Sigmoid colon (tissue), 4 donors: ENCODE measurements at regions not wholly inside any gene's neighbourhood (a gene's known extent, or its start where the extent isn't known, plus 50 kb on each side); places are given as distances from the start of the nearest gene placed in this dataset.

ENCODE experiments used
- CTCF ChIP-seq, 4 experiments: fragments of 450-650 bp in 3 of 4; fragments of 200-600 bp in 1 of 4; IDR thresholded peaks; one replicate each; pipeline ENCODE4 v1.5.1; 2016 to 2019; ENCODE audit warnings: antibody characterized with exemption in 4 of 4, mild to moderate bottlenecking in 3 of 4, moderate library complexity in 2 of 4
- EP300 ChIP-seq, 4 donors: sonication (generic); formaldehyde crosslinking; IDR thresholded peaks; one replicate each; pipeline ENCODE4 v1.6.1; 2017; ENCODE audit warnings: antibody characterized with exemption in 4 of 4

- TF ChIP-seq CTCF (IDR thresholded peaks at IDR 0.05) (no peak), EP300 (IDR thresholded peaks at IDR 0.05) (no peak)
Measured at GRCh38 chr3:94431876-94432570, 369.2 kb downstream of the NSUN3 start.
